ENCODE measurements at regions not wholly inside any gene's neighbourhood (a gene's known extent, or its start where the extent isn't known, plus 50 kb on each side); places are given as distances from the start of the nearest gene placed in this dataset.
"Not testable (repeated sequence)": the region's sequence is repeated elsewhere in the genome, so short reads cannot be mapped to it uniquely, and the experiment has no call there.

DNA sequence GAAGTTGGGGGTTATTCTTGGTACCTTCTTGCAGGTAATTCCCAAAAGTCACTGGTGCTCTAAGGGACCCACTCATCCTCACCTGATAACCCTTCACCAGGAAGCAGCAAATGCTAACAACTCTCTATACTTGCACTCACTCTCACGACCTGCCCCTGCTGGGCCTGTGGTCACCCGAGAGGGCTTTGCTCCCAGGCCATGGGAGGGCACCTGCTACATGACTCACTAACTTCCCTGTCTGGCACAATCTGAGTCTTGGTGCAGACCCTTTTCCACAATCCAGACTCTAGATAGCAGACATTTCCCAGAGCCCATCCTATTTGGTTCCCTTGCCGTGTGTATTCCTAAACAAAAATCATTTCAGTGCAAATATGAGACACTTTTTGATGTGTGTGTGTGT is 403.8 kb upstream of the FAT1 start:
- Histone ChIP-seq H3K27ac (peak overlapping the region; percentile 96; the same call in 1 of the 2 replicates), H3K4me1 (replicated peaks) (peaks cover 31% of the 10 kb centered on the region), H3K4me3 (no peak overlapping the region), H3K27me3 (replicated peaks) (no peaks in the 10 kb centered on the region), H3K9me3 (replicated peaks) (no peaks in the 10 kb centered on the region), H3K36me3 (no peaks in the 10 kb centered on the region)
- no peak for DNase-seq (ENCODE audit: low read depth in 1 of 2, low spot score in 2 of 2)

DNA sequence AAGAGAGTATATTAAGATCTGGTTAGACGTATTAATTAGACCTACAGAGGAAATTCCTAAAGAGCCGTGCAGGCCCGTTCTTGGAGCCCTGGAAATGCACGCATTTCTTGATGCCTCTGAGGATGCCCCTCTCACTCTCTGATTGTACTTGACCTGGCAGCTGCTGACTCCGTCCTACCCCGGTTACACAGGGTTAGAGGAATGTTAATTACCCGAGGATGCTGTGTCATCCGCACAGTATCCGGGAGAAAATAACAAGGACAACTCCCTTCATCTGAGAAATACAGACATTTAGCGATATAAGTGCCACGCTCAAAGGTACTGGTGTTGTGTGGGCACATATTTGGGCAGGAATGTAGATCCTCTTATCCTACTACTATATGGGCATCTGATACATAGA is 404.6 kb upstream of the FAT1 start:
- no peaks in the 10 kb centered on the region for H3K36me3 ChIP-seq
- peak overlapping the region; percentile 96 for H3K27ac ChIP-seq
- peaks cover 31% of the 10 kb centered on the region for H3K4me1 ChIP-seq (replicated peaks)
- no peak overlapping the region for H3K4me3 ChIP-seq
- peak; percentile 80 to 82 for DNase-seq (ENCODE audit: low read depth in 1 of 2, low spot score in 2 of 2)
- no peaks in the 10 kb centered on the region for H3K27me3 ChIP-seq (replicated peaks)
- H3K9me3 ChIP-seq (replicated peaks): no peaks in the 10 kb centered on the region

DNA sequence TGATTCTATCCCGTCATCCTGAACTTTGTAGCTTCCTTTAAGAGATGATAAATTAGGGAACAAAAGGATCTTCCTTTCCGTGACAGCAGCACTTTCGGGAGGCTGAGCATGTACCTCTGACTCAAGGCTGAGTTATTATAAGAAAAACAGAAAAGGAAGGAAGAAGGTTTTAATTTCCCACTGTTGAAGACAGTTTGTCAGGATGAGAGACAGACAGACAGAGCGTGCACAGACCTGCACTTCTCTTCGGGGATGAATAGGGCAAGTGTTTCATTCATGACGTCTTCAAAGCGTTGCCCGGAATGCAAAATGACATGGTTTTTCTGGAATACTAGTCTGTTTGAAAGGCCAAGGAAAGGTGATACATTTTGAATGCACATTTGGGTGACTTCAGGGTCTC is 405.3 kb upstream of the FAT1 start:
- DNase-seq (ENCODE audit: low read depth in 1 of 2, low spot score in 2 of 2): peak; percentile 69 to 88

DNA sequence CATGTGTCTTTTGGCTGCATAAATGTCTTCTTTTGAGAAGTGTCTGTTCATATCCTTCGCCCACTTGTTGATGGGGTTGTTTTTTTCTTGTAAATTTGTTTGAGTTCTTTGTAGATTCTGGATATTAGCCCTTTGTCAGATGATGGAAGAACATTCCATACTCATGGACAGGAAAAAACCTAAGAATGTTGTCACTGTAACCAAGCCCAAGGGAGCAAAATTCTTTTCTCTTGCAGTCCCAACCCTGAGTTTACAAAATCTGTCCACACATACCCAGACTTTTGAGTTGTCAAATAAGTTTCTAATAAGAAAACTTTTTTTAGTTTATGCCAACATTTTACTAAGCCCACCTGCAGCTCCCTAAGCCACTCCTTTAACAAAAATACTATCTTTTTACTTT is 408.2 kb upstream of the FAT1 start:
- peaks cover 31% of the 10 kb centered on the region for H3K4me1 ChIP-seq (replicated peaks)
- not testable (repeated sequence) for H3K4me3 ChIP-seq; DNase-seq (ENCODE audit: low read depth in 1 of 2, low spot score in 2 of 2)

More for the DNA sequence above, 405.3 kb upstream of the FAT1 start:
- peaks cover 31% of the 10 kb centered on the region for H3K4me1 ChIP-seq (replicated peaks)
- peak overlapping the region; percentile 96 for H3K27ac ChIP-seq
- no peaks in the 10 kb centered on the region for H3K36me3 ChIP-seq
- H3K27me3 ChIP-seq (replicated peaks): no peaks in the 10 kb centered on the region
- no peak overlapping the region for H3K4me3 ChIP-seq
- H3K9me3 ChIP-seq (replicated peaks): no peaks in the 10 kb centered on the region

DNA sequence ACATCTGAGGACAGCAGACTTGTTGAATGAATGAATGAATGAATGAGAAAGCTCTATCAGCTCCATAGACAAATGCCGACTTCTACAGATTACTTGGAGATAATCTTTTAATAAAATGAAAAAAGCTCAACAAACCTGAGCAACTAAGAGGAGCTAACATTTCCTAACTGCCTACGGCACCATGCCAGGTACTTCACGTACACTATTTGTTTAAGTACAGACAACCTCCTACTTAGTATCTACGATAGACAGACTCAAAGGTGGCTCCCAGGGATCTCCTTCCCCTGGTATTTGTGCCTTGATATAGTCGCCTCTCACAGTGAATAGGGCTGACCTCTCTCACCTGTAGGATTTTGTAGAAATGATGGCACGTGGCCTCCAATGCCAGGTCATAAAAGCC is 412.2 kb upstream of the FAT1 start:
- H3K27me3 ChIP-seq (replicated peaks): no peaks in the 10 kb centered on the region
- no peak overlapping the region for H3K4me3 ChIP-seq
- H3K4me1 ChIP-seq (replicated peaks): peaks cover 8% of the 10 kb centered on the region; the same call in 1 of the 2 replicates
- H3K36me3 ChIP-seq: no peaks in the 10 kb centered on the region
- DNase-seq (ENCODE audit: low read depth in 1 of 2, low spot score in 2 of 2): no peak
- no peak overlapping the region for H3K27ac ChIP-seq
- H3K9me3 ChIP-seq (replicated peaks): no peaks in the 10 kb centered on the region

More for the DNA sequence above, 408.2 kb upstream of the FAT1 start:
- H3K36me3 ChIP-seq; H3K27ac ChIP-seq; H3K9me3 ChIP-seq (replicated peaks); H3K27me3 ChIP-seq (replicated peaks): not testable (repeated sequence)

DNA sequence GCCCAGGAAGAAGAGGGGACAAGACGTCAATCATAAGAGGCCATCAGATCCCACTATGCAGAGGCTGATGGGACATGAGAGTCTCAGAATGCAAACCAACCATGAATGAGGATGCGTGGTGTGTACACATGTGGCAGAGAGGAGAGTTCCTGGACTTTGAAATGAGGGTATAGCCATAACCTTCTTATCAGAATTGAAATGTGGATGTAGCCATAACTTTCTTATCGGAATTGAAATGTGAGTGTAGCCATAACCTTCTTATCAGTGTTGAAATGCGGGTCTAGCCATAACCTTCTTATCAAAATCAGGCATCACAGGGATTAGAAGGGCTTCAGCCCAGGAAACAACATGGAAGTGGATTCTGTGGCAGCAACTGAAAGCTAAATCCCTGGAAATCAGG is 415.5 kb upstream of the FAT1 start:
- no peak overlapping the region for H3K27ac ChIP-seq
- no peak for DNase-seq (ENCODE audit: low read depth in 1 of 2, low spot score in 2 of 2)
- H3K4me3 ChIP-seq: no peak overlapping the region
- H3K27me3 ChIP-seq (replicated peaks): no peaks in the 10 kb centered on the region
- no peaks in the 10 kb centered on the region for H3K9me3 ChIP-seq (replicated peaks)
- no peaks in the 10 kb centered on the region for H3K36me3 ChIP-seq
- peaks cover 12% of the 10 kb centered on the region; the same call in 1 of the 2 replicates for H3K4me1 ChIP-seq (replicated peaks)

DNA sequence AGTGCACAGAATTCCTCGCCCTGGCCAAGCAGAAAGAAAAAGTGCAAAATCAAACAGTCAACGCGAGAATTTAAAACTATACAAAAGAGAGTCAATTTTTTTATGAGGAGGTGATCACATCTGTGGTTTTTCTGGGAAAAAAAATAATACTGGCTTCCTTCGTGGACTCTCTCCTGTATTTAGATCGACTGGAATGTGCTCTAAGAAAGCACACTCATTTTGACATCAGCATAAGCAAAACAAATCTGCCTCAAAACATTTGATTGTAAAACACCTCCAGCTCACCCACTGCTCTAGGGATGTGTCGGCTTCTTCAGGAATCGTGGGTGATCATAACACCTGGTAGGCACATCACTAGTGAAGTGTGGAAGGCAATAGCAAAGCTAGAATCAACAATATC is 417.4 kb upstream of the FAT1 start:
- no peaks in the 10 kb centered on the region for H3K27me3 ChIP-seq (replicated peaks)
- no peak overlapping the region for H3K27ac ChIP-seq
- peak in 1 of 2 experiments; percentile 43 for DNase-seq (ENCODE audit: low read depth in 1 of 2, low spot score in 2 of 2)
- peaks cover 12% of the 10 kb centered on the region; the same call in 1 of the 2 replicates for H3K4me1 ChIP-seq (replicated peaks)
- no peaks in the 10 kb centered on the region for H3K9me3 ChIP-seq (replicated peaks)
- no peaks in the 10 kb centered on the region for H3K36me3 ChIP-seq
- H3K4me3 ChIP-seq: no peak overlapping the region

DNA sequence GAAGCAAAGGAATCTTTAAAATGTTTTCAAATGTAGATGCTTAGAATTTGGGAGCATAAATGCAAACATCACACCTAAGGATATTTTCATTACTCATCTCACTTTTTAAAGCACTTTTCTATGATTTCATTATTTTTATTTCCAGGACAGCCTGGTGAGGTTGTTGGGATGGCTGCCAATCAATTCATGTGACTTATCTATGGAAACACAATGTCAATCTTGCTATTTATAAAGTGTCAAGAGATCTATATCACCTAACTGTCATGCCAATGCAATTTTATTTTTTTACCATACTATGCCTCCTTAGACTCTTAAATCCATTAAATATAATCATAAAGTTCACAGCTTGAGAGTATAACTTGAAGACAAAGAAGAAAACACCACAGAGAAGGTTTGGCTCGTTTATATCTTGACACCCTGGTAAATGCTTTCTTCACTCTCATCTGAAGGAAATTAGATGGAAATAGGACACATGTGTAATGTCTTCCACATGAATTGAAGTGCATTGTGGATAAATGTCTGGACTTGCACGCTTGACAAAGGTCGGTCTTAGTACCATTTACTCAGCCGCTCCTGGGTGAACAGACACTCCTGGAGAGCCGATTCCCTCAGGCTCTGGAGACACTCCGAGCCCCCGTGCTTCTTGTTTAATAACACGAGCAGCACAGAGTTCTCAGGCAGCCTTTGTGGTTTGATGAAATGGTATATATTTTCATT is 425.7 kb upstream of the FAT1 start:
- H3K27me3 ChIP-seq (replicated peaks): no peaks in the 10 kb centered on the region
- no peaks in the 10 kb centered on the region for H3K4me1 ChIP-seq (replicated peaks)
- no peak for DNase-seq (ENCODE audit: low read depth in 1 of 2, low spot score in 2 of 2)
- no peak overlapping the region for H3K27ac ChIP-seq
- H3K9me3 ChIP-seq (replicated peaks): no peaks in the 10 kb centered on the region
- H3K36me3 ChIP-seq: no peaks in the 10 kb centered on the region
- no peak overlapping the region for H3K4me3 ChIP-seq

DNA sequence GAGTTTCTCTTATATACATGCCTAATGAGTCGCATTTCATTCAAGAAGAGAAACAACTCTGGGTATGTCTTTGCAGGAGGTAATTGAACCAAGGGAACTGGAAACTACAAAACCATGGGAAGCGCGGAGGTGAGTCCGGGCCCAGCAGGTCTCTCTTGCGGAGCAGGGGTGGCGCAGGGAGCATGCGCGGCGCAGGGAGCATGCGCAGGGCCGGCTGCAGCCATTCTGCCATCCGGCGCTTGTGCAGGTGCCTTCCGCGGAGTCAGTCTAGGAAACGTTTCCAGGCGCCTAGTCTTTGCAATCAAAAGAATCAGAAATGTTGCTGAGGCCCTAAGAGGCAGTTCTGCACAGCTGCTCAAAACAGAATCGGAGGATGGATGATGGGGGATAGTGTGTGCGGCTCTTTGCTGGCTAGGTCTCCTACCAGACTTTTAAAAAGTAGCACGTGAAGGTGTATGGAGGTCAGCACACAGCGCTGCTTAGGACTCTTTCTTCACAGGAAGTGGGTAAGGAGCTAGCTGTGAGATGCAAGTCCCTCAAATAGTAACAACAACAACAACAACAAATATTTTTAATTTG is 433.8 kb upstream of the FAT1 start:
- Histone ChIP-seq H3K9me3 (replicated peaks) (no peaks in the 10 kb centered on the region), H3K27me3 (replicated peaks) (no peaks in the 10 kb centered on the region), H3K4me1 (replicated peaks) (no peaks in the 10 kb centered on the region), H3K36me3 (no peaks in the 10 kb centered on the region), H3K27ac (no peak overlapping the region), H3K4me3 (no peak overlapping the region)
- DNase-seq (ENCODE audit: low read depth in 1 of 2, low spot score in 2 of 2): no peak

DNA sequence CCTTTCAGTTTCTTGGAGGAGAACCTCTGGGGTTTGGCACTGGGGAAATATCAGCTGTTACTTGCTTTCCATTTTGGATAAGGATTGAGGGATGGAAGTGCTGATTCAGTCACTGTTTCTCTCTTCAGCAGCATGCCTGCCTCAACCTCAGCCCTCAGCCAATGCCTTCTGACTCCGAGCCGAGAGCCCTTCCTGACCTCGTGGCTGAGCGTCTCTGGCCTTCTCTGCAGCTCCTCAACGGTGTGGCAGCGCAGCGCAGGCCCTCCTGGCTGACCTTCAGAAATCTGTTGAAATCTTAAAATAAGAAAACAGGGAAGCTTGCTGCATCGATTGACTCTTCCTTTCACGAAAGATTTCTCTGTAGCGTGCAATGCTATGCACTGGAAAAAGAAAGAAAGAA is 434.3 kb upstream of the FAT1 start:
- no peak overlapping the region for H3K27ac ChIP-seq
- DNase-seq (ENCODE audit: low read depth in 1 of 2, low spot score in 2 of 2): no peak
- H3K9me3 ChIP-seq (replicated peaks): no peaks in the 10 kb centered on the region
- no peak overlapping the region for H3K4me3 ChIP-seq
- no peaks in the 10 kb centered on the region for H3K36me3 ChIP-seq
- H3K27me3 ChIP-seq (replicated peaks): no peaks in the 10 kb centered on the region
- H3K4me1 ChIP-seq (replicated peaks): no peaks in the 10 kb centered on the region

DNA sequence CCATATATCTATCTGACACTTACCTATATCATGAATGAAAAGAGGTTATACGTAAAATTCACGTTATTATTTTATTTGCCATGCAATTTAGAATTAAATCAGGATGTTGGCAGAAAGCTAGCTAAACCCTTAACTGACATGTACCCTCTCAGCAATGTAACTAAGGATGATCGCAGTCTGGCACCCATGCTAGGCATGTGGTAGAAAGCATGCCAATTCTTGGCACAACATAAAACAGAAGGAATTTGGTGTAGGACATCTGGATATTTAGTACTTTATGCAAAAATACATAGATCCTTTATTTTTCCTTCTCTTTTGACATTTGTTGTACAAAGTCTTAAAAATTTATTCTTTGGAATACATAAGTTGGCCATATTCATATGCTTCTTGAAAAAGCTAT is 436.8 kb upstream of the FAT1 start:
- no peak for DNase-seq (ENCODE audit: low read depth in 1 of 2, low spot score in 2 of 2)
- Histone ChIP-seq H3K27ac (no peak overlapping the region), H3K27me3 (replicated peaks) (no peaks in the 10 kb centered on the region), H3K9me3 (replicated peaks) (no peaks in the 10 kb centered on the region), H3K4me3 (no peak overlapping the region), H3K36me3 (no peaks in the 10 kb centered on the region), H3K4me1 (replicated peaks) (no peaks in the 10 kb centered on the region)

DNA sequence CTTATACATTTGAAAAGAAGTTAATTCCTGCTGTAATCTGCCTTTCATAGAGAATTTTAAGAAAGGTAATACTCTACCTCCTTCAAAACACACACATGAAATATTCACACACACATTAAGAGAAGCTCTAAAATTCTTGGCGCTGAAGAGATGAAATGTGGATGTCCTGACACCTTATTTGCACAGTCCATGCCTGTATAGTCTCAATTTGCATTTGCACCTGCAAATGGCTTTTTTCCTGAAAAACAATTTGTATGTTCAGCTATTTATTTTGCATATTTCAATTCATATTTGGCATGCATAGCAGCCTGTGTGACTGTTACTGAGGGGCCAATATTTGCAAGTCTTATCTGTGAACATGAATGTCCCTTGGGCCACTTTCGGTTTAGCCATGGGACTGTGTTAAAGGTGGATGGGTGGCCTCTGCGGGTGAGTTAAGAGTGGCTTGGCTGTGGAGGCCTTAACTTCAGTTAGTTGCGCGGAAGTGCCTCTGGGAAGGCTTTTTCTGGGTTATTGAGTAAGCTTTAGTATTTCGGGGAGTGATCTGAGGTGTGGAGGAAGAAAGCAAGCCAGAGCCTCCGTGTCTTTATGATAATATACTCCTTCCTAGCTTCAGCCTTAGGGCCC is 443.3 kb upstream of the FAT1 start:
- H3K4me3 ChIP-seq: no peak overlapping the region
- H3K9me3 ChIP-seq (replicated peaks): no peaks in the 10 kb centered on the region
- peaks cover 25% of the 10 kb centered on the region for H3K4me1 ChIP-seq (replicated peaks)
- H3K27ac ChIP-seq: no peak overlapping the region
- no peak for DNase-seq (ENCODE audit: low read depth in 1 of 2, low spot score in 2 of 2)
- no peaks in the 10 kb centered on the region for H3K27me3 ChIP-seq (replicated peaks)
- H3K36me3 ChIP-seq: no peaks in the 10 kb centered on the region

DNA sequence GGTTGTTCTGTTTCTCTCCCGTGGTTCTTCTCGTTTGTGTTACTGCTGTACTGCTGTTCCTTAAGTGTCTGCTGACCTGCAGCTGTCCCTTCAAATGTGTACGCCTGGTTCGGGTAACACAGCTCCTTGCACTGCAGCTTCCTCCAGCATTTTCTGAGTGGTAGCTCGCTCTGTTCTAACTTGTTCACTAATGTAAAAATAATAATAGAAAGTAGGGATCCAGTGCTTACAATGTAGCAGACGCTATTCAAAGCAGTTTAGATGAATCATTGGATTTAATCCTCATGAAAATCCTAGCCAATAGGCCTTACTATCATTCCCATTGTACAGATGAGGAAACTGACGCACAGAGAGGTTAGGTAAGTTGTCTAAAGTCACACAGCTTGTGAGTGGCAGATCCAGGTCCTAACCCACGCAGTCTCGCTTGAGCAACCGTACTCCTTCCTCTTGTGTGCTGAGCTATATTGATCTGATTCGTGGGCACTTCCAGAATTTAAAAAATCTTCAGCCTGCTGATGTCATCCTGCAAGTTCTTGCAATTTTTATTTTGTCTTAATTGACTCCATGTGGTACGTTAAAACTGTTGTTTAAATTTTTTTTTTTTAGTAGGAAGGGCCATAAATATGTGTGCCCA is 448.2 kb upstream of the FAT1 start:
- no peak for DNase-seq (ENCODE audit: low read depth in 1 of 2, low spot score in 2 of 2)
- Histone ChIP-seq H3K36me3 (no peaks in the 10 kb centered on the region), H3K27ac (peak overlapping the region; percentile 85), H3K27me3 (replicated peaks) (no peaks in the 10 kb centered on the region), H3K4me1 (replicated peaks) (peaks cover 35% of the 10 kb centered on the region), H3K4me3 (no peak overlapping the region), H3K9me3 (replicated peaks) (no peaks in the 10 kb centered on the region)

DNA sequence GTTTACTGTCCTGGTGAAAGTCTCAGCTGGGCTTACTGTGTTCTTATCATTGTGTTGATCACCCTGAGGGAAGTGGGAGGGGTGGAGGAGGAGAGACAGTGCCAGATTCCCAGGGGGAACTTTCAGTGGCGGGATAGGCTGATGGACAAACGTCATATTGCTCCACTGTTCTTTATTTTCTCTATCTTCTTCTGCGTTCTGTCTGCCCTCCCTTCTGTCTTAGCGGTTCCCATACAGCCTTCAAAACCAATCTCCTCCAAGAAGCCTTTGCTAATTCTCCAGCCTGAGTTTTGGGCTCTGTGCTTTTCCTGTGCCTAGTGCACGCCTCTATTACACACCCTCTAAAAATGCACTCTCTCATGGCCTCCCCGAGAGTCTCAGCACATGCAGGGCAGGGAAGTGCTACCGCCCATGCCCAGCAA is 448.7 kb upstream of the FAT1 start:
- H3K36me3 ChIP-seq: no peaks in the 10 kb centered on the region
- H3K27ac ChIP-seq: peak overlapping the region; percentile 85
- H3K9me3 ChIP-seq (replicated peaks): no peaks in the 10 kb centered on the region
- H3K4me1 ChIP-seq (replicated peaks): peaks cover 35% of the 10 kb centered on the region
- DNase-seq (ENCODE audit: low read depth in 1 of 2, low spot score in 2 of 2): peak; percentile 84 to 91
- no peak overlapping the region for H3K4me3 ChIP-seq
- H3K27me3 ChIP-seq (replicated peaks): no peaks in the 10 kb centered on the region

Data from SJSA1 (cell line).